Fibroblast of mammary gland (primary cell): ENCODE measurements at regions not wholly inside any gene's neighbourhood (a gene's known extent, or its start where the extent isn't known, plus 50 kb on each side); places are given as distances from the start of the nearest gene placed in this dataset.

Experiments used
- DNase-seq: peaks from one replicate; pipeline ENCODE4 v3.0.0-alpha.2; 2010; ENCODE audit warnings: low read depth
- H3K4me3 ChIP-seq: 2 replicates; pipeline ENCODE4 v1.5.1; 2011; ENCODE audit warnings: low read depth, mild to moderate bottlenecking, low read length, moderate library complexity; ENCODE audit not compliant: control insufficient read depth
- TF ChIP-seq, protein P1 (sequence below): conservative IDR thresholded peaks from 2 replicates; pipeline ENCODE4 v1.5.1; 2011; ENCODE audit warnings: low read depth, low read length, inconsistent platforms; ENCODE audit not compliant: control insufficient read depth, insufficient read depth

DNA sequence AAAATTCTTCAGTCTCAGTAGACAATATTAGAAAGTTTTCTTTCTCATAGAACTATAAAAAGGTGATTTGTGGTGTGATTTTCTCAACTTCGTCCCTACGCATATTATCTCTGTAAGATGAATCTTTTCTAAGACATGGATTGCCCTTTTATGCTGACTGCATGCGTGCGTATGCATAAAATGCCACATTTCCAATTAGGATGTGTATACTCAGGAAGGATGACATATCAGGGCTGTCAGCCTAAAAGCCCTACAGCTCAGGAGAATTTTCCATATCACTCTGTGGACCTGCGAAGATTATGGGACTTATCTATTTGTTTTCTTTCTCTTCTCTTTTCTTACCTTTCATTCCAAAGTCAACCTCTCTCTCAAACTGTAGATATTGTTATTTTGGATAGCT is 166.5 kb upstream of the GPC6 start:
- DNase-seq, result no peak
- no peak overlapping the region for H3K4me3 ChIP-seq
- TF ChIP-seq, protein P1, sequence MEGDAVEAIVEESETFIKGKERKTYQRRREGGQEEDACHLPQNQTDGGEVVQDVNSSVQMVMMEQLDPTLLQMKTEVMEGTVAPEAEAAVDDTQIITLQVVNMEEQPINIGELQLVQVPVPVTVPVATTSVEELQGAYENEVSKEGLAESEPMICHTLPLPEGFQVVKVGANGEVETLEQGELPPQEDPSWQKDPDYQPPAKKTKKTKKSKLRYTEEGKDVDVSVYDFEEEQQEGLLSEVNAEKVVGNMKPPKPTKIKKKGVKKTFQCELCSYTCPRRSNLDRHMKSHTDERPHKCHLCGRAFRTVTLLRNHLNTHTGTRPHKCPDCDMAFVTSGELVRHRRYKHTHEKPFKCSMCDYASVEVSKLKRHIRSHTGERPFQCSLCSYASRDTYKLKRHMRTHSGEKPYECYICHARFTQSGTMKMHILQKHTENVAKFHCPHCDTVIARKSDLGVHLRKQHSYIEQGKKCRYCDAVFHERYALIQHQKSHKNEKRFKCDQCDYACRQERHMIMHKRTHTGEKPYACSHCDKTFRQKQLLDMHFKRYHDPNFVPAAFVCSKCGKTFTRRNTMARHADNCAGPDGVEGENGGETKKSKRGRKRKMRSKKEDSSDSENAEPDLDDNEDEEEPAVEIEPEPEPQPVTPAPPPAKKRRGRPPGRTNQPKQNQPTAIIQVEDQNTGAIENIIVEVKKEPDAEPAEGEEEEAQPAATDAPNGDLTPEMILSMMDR, result no peak

DNA sequence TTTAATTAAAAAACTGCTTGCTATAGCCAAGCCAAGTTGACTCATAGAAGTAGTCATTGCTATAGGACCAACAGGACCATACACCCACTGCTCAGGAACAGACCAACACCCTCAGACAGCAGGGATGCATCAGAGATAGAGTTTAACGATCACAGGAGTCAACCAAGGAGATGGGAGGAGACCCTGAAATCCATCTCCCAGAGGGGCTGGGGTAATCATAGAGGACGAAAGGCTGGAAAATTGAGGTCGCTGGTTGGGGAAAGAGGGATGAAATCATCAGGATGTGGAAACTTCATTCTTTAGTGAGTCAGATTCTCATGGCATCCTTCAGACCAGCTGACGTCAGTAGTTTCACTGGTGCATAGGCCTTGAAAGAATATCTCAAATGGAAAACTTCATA is 160.4 kb upstream of the GPC6 start:
- H3K4me3 ChIP-seq, result no peak overlapping the region
- TF ChIP-seq, protein P1, result no peak
- DNase-seq, result peak; percentile 94

- TF ChIP-seq, protein P1, result no peak
- peak; percentile 50 for DNase-seq
- no peak overlapping the region for H3K4me3 ChIP-seq
Observed at GRCh38 chr13:93079294-93079693, 147.3 kb upstream of the GPC6 start.

DNA sequence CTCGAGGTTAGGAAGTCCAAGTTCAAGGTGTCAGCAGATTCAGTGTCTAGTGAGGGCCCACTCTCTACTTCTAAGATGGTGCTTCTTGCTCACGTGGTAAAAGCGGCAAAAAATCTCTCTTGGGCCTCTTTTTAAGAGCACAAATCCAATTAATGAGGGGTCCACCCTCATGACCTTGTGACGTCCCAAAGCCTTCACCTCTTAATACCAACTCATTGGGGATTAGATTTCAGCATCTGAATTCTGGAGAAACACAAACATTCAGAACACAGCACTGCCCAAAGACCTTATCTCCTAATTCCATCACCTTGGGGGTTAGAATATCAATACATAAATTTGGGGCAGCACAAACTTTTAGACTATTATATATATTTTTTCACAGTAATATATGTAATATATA is 146.4 kb upstream of the GPC6 start:
- TF ChIP-seq, protein P1, result no peak
- H3K4me3 ChIP-seq, result no peak overlapping the region
- no peak for DNase-seq

DNA sequence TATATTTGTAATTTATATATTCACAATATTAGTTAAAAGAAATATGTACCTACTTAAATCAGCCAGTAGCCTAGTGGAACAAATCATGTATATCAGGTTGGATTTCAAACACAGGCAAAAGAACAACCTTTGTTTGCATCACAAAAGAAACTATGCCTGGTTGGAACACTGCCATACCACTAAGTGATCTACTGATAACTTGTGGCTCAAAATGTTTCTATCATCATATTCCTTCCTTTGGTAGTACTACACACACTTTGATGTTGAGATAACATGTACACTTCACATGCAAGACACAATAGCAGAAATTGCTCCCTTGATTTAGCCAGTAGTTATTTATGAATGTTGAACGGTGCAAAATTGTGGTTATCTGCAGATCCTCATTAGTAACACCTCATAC is 146.0 kb upstream of the GPC6 start:
- TF ChIP-seq, protein P1, result no peak
- no peak overlapping the region for H3K4me3 ChIP-seq
- no peak for DNase-seq

DNA sequence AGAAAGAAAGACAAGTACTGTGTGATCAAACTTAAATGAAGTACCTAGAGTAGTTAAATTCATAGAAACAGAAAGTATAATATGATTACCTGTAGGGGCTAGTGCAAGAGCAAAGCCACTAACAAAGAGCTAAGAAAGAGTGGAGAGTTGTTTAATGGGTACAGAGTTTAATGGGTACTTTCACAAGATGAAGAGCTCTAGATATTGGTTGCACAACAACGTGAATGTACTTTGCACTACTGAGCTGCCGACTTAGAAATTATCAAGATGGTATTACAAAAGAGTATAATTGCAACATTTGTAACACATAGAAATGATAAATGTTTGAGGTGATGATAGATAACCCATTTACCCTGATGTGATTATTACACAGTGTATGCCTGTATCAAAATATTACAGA is 140.3 kb upstream of the GPC6 start:
- TF ChIP-seq, protein P1, result no peak
- DNase-seq, result no peak
- no peak overlapping the region for H3K4me3 ChIP-seq

GRCh38 chr13:93098972-93099371 is 127.6 kb upstream of the GPC6 start:
- TF ChIP-seq, protein P1, result no peak
- H3K4me3 ChIP-seq, result no peak overlapping the region
- no peak for DNase-seq
